GM12873 (cell line): ENCODE measurements at regions not wholly inside any gene's neighbourhood (a gene's known extent, or its start where the extent isn't known, plus 50 kb on each side); places are given as distances from the start of the nearest gene placed in this dataset.

Experiments used
- TF ChIP-seq, protein P1 (sequence below): IDR thresholded peaks from 2 replicates; pipeline ENCODE4 v1.5.1; 2012; ENCODE audit warnings: low read depth, mild to moderate bottlenecking, moderate library complexity, low read length, control low read depth; ENCODE audit not compliant: insufficient read depth; ENCODE audit errors: missing control alignments

DNA sequence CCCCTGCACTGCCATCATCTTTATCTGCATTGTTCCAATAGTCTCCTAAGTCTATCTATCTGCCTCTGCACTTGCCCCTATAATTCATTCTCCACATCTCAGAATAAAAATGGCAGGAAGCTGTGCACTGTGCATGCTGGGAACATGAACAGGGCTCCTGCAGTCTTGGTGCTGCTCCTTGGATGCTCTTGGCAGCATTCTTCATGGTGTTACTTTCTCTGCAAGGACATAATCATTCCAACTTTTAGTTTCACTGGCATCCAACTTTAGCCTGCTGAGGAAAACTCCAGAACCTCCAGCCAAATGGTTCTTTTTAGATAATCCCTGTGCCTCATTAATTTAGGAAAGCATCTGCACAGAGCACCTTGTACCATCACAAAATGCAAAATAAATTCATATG lies 208.3 kb downstream of the STK31 start:
- TF ChIP-seq, protein P1, sequence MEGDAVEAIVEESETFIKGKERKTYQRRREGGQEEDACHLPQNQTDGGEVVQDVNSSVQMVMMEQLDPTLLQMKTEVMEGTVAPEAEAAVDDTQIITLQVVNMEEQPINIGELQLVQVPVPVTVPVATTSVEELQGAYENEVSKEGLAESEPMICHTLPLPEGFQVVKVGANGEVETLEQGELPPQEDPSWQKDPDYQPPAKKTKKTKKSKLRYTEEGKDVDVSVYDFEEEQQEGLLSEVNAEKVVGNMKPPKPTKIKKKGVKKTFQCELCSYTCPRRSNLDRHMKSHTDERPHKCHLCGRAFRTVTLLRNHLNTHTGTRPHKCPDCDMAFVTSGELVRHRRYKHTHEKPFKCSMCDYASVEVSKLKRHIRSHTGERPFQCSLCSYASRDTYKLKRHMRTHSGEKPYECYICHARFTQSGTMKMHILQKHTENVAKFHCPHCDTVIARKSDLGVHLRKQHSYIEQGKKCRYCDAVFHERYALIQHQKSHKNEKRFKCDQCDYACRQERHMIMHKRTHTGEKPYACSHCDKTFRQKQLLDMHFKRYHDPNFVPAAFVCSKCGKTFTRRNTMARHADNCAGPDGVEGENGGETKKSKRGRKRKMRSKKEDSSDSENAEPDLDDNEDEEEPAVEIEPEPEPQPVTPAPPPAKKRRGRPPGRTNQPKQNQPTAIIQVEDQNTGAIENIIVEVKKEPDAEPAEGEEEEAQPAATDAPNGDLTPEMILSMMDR = no peak

DNA sequence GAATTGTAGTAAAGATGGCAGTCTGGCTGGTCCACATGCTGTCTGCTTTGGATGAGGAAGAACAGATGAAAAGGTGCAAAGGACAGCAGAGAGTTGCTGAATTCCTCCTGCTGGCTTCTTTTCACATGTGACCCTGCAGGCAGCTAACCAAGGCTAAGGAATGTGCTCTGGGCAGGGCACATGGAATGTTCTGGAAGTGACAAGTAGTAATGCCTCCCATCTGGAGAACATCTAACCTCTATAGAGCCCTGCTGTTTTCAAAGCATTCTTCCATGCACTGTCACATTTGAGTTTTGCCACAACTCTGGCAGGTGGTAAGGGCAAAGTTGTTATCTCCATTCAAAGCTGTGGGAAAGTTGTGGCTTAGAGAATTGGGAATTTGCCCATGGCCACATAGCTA lies 208.8 kb downstream of the STK31 start:
- TF ChIP-seq, protein P1 = no peak

DNA sequence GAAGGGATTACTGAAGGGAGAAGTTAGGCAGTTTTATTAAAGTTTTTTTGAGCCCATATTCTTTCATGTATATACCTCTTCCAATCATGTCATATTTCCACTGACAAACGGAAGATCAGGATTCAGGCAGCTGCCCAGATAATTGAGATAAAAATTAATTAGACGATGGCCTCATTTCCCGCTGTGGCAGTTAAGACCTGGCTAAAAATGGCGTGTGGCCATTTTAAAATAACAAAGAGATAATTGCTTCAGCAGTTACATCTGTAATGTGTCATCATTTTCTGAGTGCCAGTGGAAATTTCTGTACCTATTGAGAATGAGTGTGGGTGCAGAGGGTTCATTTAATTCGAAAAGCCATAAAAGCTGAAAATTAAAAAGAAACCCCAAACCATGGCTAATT lies 215.1 kb downstream of the STK31 start:
- TF ChIP-seq, protein P1 = no peak

DNA sequence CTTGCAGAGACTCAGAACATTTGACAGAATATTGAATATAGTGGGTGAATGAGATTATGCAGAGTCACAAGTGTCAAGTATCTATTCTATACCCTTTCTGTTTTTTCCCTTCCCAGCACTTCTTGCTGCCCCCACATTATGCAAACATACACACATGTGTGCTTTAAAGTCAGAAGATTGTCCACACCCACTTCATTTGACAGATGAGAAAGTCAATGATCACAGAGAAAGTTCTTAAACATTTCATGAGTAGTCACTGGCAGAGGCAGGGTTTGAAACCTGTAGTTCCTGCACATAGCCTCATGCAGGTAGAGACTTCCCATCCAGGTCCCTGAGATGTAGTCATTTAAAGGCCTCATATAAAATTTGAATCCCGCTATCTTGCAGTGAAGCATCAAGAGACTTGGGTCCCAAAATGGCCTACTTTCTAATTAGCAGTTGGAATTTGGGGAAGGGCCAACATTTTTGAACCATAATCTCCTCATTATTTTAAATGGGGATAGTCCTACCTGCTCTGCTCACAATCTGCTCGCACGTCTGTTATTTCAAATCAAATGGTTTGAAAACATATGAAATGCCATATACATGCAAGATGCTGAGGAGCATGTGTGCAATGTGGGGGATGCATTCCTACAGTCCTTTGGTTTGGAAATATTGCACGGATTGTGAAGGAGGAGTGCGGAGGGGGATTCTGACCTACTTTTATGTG lies 217.8 kb downstream of the STK31 start:
- TF ChIP-seq, protein P1 = no peak

DNA sequence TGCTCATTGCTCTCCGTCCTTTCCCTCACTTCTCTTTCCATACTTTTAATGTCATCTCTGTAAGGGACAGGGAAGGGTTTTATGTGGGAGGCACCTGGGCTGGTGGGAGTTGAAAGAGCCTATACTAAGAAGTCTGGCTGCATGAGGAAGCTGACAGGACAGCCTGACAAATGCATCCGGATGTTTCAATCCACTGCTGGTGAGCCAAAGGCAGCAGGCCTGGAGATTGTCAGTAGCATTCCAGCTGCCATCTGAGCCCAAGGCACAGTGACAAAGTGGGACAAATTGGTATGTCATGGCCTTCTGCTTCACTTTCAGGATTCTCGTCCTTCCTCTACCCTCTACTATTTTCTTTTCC lies 218.4 kb downstream of the STK31 start:
- TF ChIP-seq, protein P1 = no peak

DNA sequence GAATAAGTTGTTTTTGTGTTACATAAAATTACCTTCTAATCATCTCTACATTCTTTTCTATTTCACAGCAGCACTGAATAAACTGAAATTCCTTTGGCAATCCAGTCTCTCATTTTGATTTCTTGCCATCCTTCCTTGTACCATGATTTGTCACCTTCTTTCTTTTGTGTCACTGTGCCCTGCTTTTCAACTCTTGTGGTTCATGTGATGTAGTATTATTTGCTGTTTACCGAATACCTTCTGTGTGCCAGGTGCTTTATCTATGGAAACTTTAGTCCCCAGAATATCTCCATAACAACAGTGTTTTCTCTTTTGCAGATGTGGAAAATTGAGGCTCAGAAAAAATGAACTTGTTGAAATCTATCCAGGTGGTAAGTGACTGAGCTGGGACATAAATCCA lies 220.3 kb downstream of the STK31 start:
- TF ChIP-seq, protein P1 = no peak

DNA sequence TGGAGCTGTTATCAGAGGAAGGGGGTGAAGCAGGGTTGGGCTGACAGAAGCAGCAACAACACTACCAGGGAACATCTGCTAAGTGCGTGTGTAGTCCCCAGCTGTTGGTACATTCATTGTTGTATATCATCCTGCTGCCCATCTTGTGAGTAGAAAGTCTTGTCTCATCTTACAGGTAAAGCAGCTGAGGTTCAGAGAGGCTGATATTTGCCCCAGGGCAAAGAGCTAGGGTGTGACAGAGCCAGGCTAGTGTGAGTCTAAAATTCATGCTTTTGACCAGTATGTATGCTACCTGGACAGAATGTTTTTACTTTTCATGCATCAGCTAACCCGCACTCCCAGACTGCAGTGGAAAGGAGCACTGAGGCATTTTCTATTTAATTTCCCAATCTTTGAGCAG lies 221.6 kb downstream of the STK31 start:
- TF ChIP-seq, protein P1 = no peak
